GM04503 (cell line): ENCODE measurements at regions not wholly inside any gene's neighbourhood (a gene's known extent, or its start where the extent isn't known, plus 50 kb on each side); places are given as distances from the start of the nearest gene placed in this dataset.

ENCODE experiments used
- DNase-seq: peaks from one replicate; pipeline ENCODE4 v3.0.0-alpha.2; 2012; ENCODE audit warnings: low read depth

DNA sequence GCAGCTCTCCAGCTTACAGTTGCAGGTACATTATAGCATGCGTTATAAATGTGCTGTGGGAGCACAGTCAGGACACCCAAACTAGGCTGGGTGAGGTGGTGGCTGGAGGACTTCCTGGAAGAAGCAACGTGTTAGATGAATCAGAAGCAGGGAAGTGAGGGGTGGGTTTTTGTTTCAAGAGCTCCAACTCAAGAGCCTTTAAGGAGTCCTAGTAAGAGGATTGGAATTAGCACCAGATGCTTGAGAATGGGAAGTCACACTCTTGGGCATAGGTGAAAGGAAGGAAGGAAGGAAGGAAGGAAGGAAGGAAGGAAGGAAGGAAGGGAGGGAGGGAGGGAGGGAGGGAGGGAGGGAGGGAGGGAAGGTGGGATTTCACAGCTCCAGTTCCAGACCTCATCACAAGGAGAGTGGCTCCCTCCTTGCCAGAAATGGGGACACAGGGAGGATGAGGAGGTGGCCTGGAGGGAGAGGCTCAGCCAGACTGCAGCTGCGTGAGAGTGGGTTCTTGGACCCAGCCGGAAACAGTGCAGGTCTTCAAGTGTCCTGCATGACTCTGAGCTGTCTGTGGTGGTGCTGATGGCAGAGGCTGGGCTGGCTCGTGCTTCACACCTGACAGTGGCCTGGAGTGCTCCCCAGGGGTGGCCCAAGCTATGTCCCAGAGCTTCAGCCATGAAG lies 115.7 kb upstream of the GSC start:
- DNase-seq: no peak

- DNase-seq: no peak
These were observed 114.8 kb upstream of the GSC start for GRCh38 chr14:94884616-94885230.

DNA sequence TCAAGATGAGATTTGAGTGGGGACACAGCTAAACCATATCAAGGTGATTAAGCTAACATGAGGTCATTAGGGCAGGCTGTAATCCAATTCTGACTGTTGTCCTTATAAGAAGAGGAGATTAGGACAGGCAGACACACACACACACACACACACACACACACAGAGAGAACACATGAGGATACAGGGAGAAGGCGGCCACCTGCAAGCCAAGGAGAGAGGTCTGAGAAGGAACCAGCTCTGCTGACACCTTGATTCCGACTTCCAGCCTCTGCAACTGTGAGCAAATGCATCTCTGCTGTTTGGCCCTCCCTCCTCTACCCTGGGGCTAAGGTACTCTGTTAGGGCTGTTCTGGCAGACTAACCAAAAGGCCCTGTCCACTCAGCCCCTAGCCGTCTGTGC lies 112.5 kb upstream of the GSC start:
- no peak for DNase-seq

DNA sequence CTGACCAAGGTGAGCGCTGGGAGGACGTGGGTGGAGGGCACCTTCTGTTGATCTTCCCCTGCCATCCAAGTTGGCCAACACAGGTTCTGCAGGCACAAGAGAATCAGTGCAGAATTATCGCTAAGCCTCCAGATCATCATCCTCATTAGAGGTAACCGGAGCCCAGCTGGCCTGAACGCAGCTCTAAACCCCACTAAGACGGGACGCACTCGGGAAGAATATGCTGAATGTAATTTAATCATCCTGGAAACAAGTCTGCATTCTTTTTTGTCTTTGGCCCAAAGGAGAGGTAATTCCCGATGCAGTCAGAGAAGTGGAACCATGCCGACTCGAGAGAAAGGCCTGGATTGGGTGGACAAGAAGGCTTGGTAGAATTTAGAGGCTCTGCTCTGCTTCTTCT lies 111.0 kb upstream of the GSC start:
- DNase-seq: no peak

DNA sequence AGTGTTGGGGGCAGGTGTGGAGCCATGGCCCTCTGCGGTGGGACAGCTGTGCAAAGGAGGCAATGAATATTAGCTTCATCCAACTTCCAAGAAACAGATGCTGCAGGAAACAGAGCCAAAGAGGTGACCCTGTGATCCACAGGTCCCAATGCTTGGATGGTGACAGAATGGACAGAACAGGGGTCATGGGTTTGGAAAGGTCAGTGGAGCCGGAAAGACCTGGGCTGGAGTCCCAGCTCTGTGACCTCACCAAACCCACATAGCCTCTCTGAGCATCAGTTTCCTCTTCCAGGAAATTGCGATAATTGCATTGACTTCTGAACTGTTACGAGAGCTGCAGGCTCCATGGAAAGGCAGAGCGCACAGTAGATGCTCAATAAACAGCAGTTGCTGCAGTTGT lies 110.2 kb upstream of the GSC start:
- DNase-seq: no peak

GRCh38 chr14:94879537-94879936 lies 109.6 kb upstream of the GSC start:
- DNase-seq: no peak

- DNase-seq: no peak
These were observed 106.4 kb upstream of the GSC start for GRCh38 chr14:94876306-94876705.

DNA sequence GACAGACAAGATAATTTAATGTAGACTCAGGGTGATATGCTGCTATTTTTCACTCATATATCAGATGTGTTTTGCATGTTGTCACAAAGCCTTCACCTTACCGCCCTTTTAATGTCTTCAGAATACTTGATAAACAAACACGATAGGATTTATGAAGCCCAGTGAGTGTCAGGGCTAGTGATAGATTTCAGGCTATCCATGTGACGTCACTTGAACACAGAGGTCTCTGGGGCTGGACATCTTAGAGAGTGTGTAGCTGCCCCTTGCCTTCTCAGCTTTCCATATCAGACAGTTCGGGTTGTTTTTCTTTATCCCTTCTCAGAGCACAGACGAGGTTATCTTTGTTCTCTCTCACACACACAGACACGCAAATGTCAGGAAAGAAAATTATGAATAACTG lies 105.3 kb upstream of the GSC start:
- no peak for DNase-seq

GRCh38 chr14:94868772-94869072 lies 98.8 kb upstream of the GSC start:
- no peak for DNase-seq

DNA sequence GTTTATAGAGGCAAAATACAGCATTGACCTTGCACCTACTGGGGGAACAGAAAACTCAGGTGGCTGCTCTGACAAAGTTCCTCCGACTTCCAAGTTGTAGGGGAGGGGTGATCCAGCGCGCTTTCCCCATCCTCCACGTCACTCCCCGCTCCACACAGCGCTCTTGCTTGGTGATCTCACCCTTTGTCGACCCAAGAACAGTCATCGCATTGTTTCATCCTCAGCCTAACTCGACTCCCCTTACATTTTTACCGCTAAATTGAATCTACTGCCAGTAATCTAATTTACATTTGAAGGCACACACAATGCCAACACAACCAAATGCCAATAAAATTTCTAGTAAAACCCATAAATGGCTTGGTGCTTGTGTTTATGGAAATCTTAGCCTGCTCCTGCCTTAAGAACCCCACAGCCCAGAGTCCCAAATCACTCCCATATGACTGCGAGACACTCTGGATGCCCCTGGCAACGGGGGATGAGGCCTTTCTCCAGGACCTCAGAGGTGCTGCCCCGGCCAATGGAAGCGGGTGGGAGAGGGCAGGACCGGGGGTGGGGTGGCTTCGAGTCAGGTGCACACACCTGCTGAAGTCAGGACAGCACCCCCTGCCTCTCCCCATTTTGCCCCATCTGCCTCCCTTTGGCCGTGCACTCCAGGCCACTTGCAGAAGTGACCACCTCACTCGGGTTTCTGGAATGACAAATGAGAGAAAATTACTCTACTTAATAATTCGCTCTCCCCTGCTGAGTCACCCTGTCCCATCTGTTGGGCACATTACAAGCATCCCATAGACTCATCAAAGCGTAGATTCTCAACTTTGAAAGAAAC lies 98.2 kb upstream of the GSC start:
- DNase-seq: no peak

GRCh38 chr14:94867209-94867608 lies 97.3 kb upstream of the GSC start:
- no peak for DNase-seq

GRCh38 chr14:94864387-94865195 lies 94.7 kb upstream of the GSC start:
- no peak for DNase-seq

DNA sequence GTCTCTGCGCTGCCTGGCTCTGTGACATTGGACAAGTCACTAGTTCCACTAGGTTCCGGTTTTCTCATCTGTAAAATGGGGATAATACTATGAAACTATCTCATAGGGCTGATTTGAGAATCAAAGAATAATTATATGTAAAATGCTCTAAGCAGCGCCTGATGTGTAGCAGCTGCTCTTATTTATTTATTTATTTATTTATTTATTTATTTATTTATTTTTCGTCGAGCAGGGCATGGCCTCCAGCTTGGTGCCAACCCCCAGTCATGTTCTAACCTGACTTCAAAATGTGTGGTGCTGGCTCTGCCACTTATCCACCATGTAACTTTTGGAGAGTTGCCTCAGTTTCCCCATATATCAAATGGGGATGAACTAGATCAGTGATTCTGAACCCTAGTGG lies 93.5 kb upstream of the GSC start:
- DNase-seq: no peak

DNA sequence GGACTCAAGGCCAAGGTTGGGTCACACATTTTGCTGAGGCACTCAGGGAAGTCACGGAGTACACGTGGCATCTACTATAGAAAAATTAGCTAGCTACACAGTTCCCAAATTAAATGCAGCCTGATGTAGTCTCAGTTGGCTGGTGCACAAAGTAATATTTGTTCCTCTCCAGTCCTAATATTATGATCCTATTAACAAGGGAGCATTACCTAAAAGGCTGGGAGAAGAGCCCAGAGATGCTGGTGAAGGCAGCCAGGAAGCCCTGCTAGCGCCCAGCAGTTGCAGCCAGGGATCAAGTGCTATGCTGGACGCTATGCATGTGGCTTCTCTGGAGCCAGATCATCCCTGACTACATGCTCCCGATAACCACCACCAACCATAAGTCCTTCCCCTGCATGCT lies 88.0 kb upstream of the GSC start:
- DNase-seq: no peak

- no peak for DNase-seq
These were observed 84.0 kb upstream of the GSC start for GRCh38 chr14:94853920-94854319.

GRCh38 chr14:94850309-94851211 lies 80.6 kb upstream of the GSC start:
- DNase-seq: no peak

DNA sequence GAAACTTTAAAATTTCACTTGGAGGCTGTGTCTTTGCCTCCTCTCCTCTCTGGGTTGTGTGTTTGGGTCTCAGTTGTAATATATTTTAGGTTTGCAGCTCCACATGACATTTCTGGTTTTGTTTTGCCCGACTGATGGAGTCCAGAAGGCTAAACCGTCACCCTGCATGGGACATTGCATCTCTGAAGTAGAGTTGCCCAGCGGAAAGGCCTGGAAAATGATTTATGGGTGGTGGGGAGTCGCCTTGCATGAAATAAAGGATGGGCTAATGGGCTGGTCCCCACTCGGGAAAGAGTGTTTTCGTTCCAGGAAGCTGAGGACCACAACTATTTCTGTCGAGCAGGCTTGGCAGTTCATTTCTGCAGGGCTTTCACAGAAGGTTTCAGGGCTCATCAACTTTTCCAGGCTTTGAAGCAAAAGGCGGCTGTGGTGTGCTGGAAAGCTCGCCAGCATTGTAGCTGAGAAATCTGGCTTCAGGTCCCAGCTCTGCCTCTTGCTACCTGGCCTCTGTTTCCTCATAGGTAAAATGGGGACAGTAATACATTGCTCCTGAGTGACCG lies 74.8 kb upstream of the GSC start:
- DNase-seq: no peak

GRCh38 chr14:94840467-94840866 lies 70.6 kb upstream of the GSC start:
- DNase-seq: no peak

- no peak for DNase-seq
These were observed 69.4 kb upstream of the GSC start for GRCh38 chr14:94839348-94839747.

GRCh38 chr14:94836849-94837248 lies 66.9 kb upstream of the GSC start:
- DNase-seq: no peak

DNA sequence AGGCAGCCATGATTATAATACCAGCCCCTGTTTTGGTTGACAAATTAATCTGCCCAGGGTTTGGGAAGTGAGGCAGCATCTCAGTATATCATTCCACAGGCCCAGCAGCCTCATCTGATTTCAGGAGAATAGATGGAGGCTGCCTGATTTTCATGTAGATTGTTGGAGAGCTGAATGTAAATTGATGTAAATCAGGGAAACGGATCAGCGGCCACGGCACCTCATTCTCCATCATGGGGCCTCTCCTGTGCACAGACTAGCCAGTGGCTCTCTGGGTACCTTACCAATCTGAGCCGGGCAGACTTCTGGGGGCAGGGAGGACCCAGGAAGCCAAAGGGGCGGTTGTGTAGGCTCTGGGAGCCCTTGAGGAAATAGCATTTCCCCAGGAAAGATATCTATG lies 63.7 kb upstream of the GSC start:
- DNase-seq: no peak
